Hepatocyte (in vitro differentiated cells): ENCODE measurements at regions not wholly inside any gene's neighbourhood (a gene's known extent, or its start where the extent isn't known, plus 50 kb on each side); places are given as distances from the start of the nearest gene placed in this dataset.

Experiments used
- DNase-seq: peaks from one replicate; pipeline ENCODE4 v3.0.0-alpha.2; 2016; ENCODE audit warnings: low spot score
- H2AFZ ChIP-seq: fragments of 200-600 bp; sonication (generic); 2 replicates; pipeline ENCODE4 v1.6.0; 2016; ENCODE audit warnings: antibody characterized with exemption, mild to moderate bottlenecking
- H3K27ac ChIP-seq: fragments of 200-600 bp; sonication (generic); 2 replicates; pipeline ENCODE4 v1.5.1; 2016; ENCODE audit warnings: mild to moderate bottlenecking
- H3K27me3 ChIP-seq: fragments of 200-600 bp; sonication (generic); 2 replicates; pipeline ENCODE4 v1.6.1; 2016
- H3K36me3 ChIP-seq: fragments of 200-600 bp; sonication (generic); replicated peaks from 2 replicates; pipeline ENCODE4 v1.5.1; 2016; ENCODE audit warnings: low read depth; ENCODE audit not compliant: insufficient read depth
- H3K4me1 ChIP-seq: fragments of 200-600 bp; sonication (generic); 2 replicates; pipeline ENCODE4 v1.5.1; 2016; ENCODE audit warnings: mild to moderate bottlenecking, moderate library complexity; ENCODE audit not compliant: insufficient read depth
- H3K4me2 ChIP-seq: fragments of 200-600 bp; sonication (generic); 2 replicates; pipeline ENCODE4 v1.6.0; 2016
- H3K4me3 ChIP-seq: fragments of 200-600 bp; sonication (generic); 2 replicates; pipeline ENCODE4 v1.5.1; 2016; ENCODE audit warnings: mild to moderate bottlenecking
- H3K79me2 ChIP-seq: fragments of 200-600 bp; sonication (generic); 2 replicates; pipeline ENCODE4 v1.6.0; 2017; ENCODE audit warnings: mild to moderate bottlenecking
- H3K9me2 ChIP-seq: fragments of 200-600 bp; sonication (generic); replicated peaks from 2 replicates; pipeline ENCODE4 v1.6.0; 2017; ENCODE audit warnings: mild to moderate bottlenecking; ENCODE audit not compliant: insufficient read depth
- H3K9me3 ChIP-seq: fragments of 200-600 bp; sonication (generic); 2 replicates; pipeline ENCODE4 v1.5.1; 2016; ENCODE audit warnings: low read depth, mild to moderate bottlenecking
- H4K20me1 ChIP-seq: fragments of 200-600 bp; sonication (generic); 2 replicates; pipeline ENCODE4 v1.6.0; 2016; ENCODE audit warnings: mild to moderate bottlenecking; ENCODE audit not compliant: insufficient read depth, poor library complexity, severe bottlenecking
- CTCF ChIP-seq: fragments of 200-600 bp; sonication (generic); IDR thresholded peaks from 2 replicates; pipeline ENCODE4 v1.5.1; 2016; ENCODE audit warnings: antibody characterized with exemption, mild to moderate bottlenecking; ENCODE audit not compliant: poor library complexity
- EZH2 ChIP-seq: fragments of 200-600 bp; sonication (generic); IDR thresholded peaks from 2 replicates; pipeline ENCODE4 v1.6.1; 2016; ENCODE audit warnings: antibody characterized with exemption, mild to moderate bottlenecking, borderline replicate concordance
- EZH2phosphoT487 ChIP-seq: fragments of 200-600 bp; sonication (generic); IDR thresholded peaks from one replicate; pipeline ENCODE4 v1.6.1; 2018; ENCODE audit warnings: antibody characterized with exemption, mild to moderate bottlenecking, low read depth, moderate library complexity; ENCODE audit not compliant: unreplicated experiment, severe bottlenecking
- WGBS: methylation state at CpG from one replicate; pipeline ENCODE4 v1.1.6; 2016; ENCODE audit warnings: low lambda C conversion rate; ENCODE audit errors: missing lambda C conversion rate; 5-methylcytosine and 5-hydroxymethylcytosine counted together

- no peak for TF ChIP-seq CTCF
- no peak for TF ChIP-seq EZH2
- no peak for TF ChIP-seq EZH2phosphoT487
- no peaks in the 10 kb centered on the region for H3K9me2 ChIP-seq
- H3K9me3 ChIP-seq, result no peaks in the 10 kb centered on the region
- WGBS, result 75% methylated on average over 4 of the region's 4 CpGs
- no peak for DNase-seq
- H3K79me2 ChIP-seq, result no peaks in the 10 kb centered on the region
- no peaks in the 10 kb centered on the region for H3K27me3 ChIP-seq
- H3K4me1 ChIP-seq, result peaks cover 13% of the 10 kb centered on the region
- no peaks in the 10 kb centered on the region for H3K36me3 ChIP-seq
- no peak overlapping the region for H2AFZ ChIP-seq
- no peak overlapping the region for H3K27ac ChIP-seq
- H4K20me1 ChIP-seq, result no peaks in the 10 kb centered on the region
- no peak overlapping the region for H3K4me3 ChIP-seq
- no peak overlapping the region for H3K4me2 ChIP-seq
These were observed 292.9 kb upstream of the NR2F2 start for GRCh38 chr15:96037584-96037983.

- 31% methylated on average over 1 of the region's 1 CpG for WGBS
- no peak for TF ChIP-seq EZH2
- TF ChIP-seq EZH2phosphoT487, result no peak
- no peak for TF ChIP-seq CTCF
- Histone ChIP-seq H3K4me3 (no peak overlapping the region), H3K79me2 (no peaks in the 10 kb centered on the region), H3K36me3 (no peaks in the 10 kb centered on the region), H3K9me3 (no peaks in the 10 kb centered on the region), H3K4me1 (peaks cover 13% of the 10 kb centered on the region), H4K20me1 (no peaks in the 10 kb centered on the region), H3K9me2 (no peaks in the 10 kb centered on the region), H3K4me2 (no peak overlapping the region), H3K27me3 (no peaks in the 10 kb centered on the region), H3K27ac (peak overlapping the region; percentile 25), H2AFZ (no peak overlapping the region)
- peak; percentile 27 for DNase-seq
These were observed 292.4 kb upstream of the NR2F2 start for GRCh38 chr15:96038131-96038530.

- no peak overlapping the region for H2AFZ ChIP-seq
- no peak overlapping the region for H3K4me2 ChIP-seq
- no peaks in the 10 kb centered on the region for H3K36me3 ChIP-seq
- H3K9me3 ChIP-seq, result no peaks in the 10 kb centered on the region
- no peaks in the 10 kb centered on the region for H4K20me1 ChIP-seq
- H3K27me3 ChIP-seq, result no peaks in the 10 kb centered on the region
- H3K79me2 ChIP-seq, result no peaks in the 10 kb centered on the region
- peak overlapping the region; percentile 25 for H3K27ac ChIP-seq
- peaks cover 13% of the 10 kb centered on the region for H3K4me1 ChIP-seq
- H3K9me2 ChIP-seq, result no peaks in the 10 kb centered on the region
- H3K4me3 ChIP-seq, result no peak overlapping the region
- DNase-seq, result no peak
- TF ChIP-seq EZH2 (no peak), CTCF (no peak), EZH2phosphoT487 (no peak)
- 78% methylated on average over 5 of the region's 5 CpGs for WGBS
These were observed 291.9 kb upstream of the NR2F2 start for GRCh38 chr15:96038650-96039049.
